Panc1 (cell line): ENCODE measurements at regions not wholly inside any gene's neighbourhood (a gene's known extent, or its start where the extent isn't known, plus 50 kb on each side); places are given as distances from the start of the nearest gene placed in this dataset.

Experiments used
- ATAC-seq: fragments of 200-7000 bp; cut with Tn5 transposase; 2 replicates; pipeline ENCODE4 v1.9.1; 2020; ENCODE audit warnings: mild to moderate bottlenecking, moderate library complexity
- BruUV-seq: library from RNA; stranded (reverse); fragments of 400-500 nt; replicated peaks from 2 replicates; lab custom pipeline; 2021; lab: Mats Ljungman, UMichigan
- CTCF ChIA-PET: fragments of 300-600 bp; sonication (Branson Sonifier 250); formaldehyde crosslinking; loops from one replicate; lab custom pipeline; 2022; ENCODE audit warnings: antibody characterized with exemption; lab: Charles Lee
- POLR2A ChIA-PET: fragments of 300-600 bp; sonication (Branson Sonifier 250); formaldehyde crosslinking; loops from one replicate; lab custom pipeline; 2022; ENCODE audit warnings: antibody characterized with exemption; lab: Charles Lee
- DNase-seq: peaks from one replicate; pipeline ENCODE4 v3.0.0-alpha.2; 2010; ENCODE audit warnings: low read depth, low spot score
- H3K27ac ChIP-seq: 2 replicates; pipeline ENCODE4 v1.5.1; 2011; ENCODE audit warnings: mild to moderate bottlenecking, low read length, inconsistent platforms
- H3K27me3 ChIP-seq: fragments of 200-500 bp; sonication (Bioruptor generic); 2 replicates; pipeline ENCODE4 v1.6.0; 2014; ENCODE audit warnings: low read length, inconsistent platforms; ENCODE audit not compliant: control insufficient read depth, insufficient read depth
- H3K36me3 ChIP-seq: fragments of 200-500 bp; sonication (Bioruptor generic); 2 replicates; pipeline ENCODE4 v1.5.1; 2014; ENCODE audit warnings: inconsistent platforms, mild to moderate bottlenecking, low read length, moderate library complexity; ENCODE audit not compliant: control insufficient read depth, insufficient read depth
- H3K4me1 ChIP-seq: 2 replicates; pipeline ENCODE4 v1.5.1; 2011; ENCODE audit warnings: inconsistent platforms, mild to moderate bottlenecking, low read length, moderate library complexity; ENCODE audit not compliant: control insufficient read depth, insufficient read depth
- H3K4me3 ChIP-seq, 2 experiments: 2 replicates each; pipeline ENCODE4 v1.5.1; 2011 to 2012; ENCODE audit warnings: low read depth in 2 of 2, low read length in 2 of 2, mild to moderate bottlenecking in 2 of 2, inconsistent platforms in 1 of 2, moderate library complexity in 1 of 2
- H3K9me3 ChIP-seq: fragments of 200-500 bp; sonication (Bioruptor generic); 2 replicates; pipeline ENCODE4 v1.5.1; 2014; ENCODE audit warnings: low read depth, mild to moderate bottlenecking, inconsistent platforms, low read length, moderate library complexity; ENCODE audit not compliant: control insufficient read depth, insufficient read depth
- CTCF ChIP-seq: fragments of 450-650 bp; IDR thresholded peaks from 2 replicates; pipeline ENCODE4 v1.5.1; 2017; ENCODE audit warnings: mild to moderate bottlenecking
- POLR2AphosphoS5 ChIP-seq: IDR thresholded peaks from 2 replicates; pipeline ENCODE4 v1.6.1; 2012; ENCODE audit warnings: mild to moderate bottlenecking, low read depth, low read length, moderate library complexity
- REST ChIP-seq, 2 experiments: IDR thresholded peaks; 2 replicates each; pipeline ENCODE4 v1.6.1; 2011 to 2012; ENCODE audit warnings: low read depth in 2 of 2, control low read depth in 1 of 2, low read length in 1 of 2, mild to moderate bottlenecking in 1 of 2, moderate library complexity in 1 of 2; ENCODE audit not compliant: insufficient read depth in 1 of 2
- SIN3A ChIP-seq: IDR thresholded peaks from 2 replicates; pipeline ENCODE4 v1.6.1; 2012; ENCODE audit warnings: low read depth, mild to moderate bottlenecking, low read length, moderate library complexity, borderline replicate concordance; ENCODE audit not compliant: insufficient read depth
- TCF7L2 ChIP-seq: IDR thresholded peaks from 2 replicates; pipeline ENCODE4 v1.6.1; 2011; ENCODE audit warnings: mild to moderate bottlenecking, low read depth, low read length, inconsistent platforms
- in situ Hi-C: cut with HindIII; loops from 2 replicates; pipeline ENCODE4 v1.10.0; 2016; ENCODE audit warnings: low sequenced_read_pairs, low pct_unique_long_range_greater_than_20kb
- intact Hi-C: fragments of 100-400 bp; cut with micrococcal nuclease; formaldehyde crosslinking; loops from one replicate; pipeline ENCODE4 v1.10.0; 2022; ENCODE audit not compliant: unreplicated experiment

- POLR2A ChIA-PET, result interaction anchor here (0.6 kb wide), 1 partner anchor 100 kb away, joined by 3 read pairs; no protein-coding TSS in a partner anchor
These were observed 54.8 kb upstream of the PAM start for GRCh38 chr5:102700120-102700831.

GRCh38 chr5:102700916-102701315 is 54.2 kb upstream of the PAM start:
- POLR2A ChIA-PET, result interaction anchor here (0.6 kb wide), 1 partner anchor 99 kb away, joined by 3 read pairs; no protein-coding TSS in a partner anchor
- CTCF ChIA-PET, result no interaction called here

More at GRCh38 chr5:102700120-102700831, 54.8 kb upstream of the PAM start:
- DNase-seq (no peak), ATAC-seq (no peak)
- Histone ChIP-seq H3K27ac (no peak overlapping the region), H3K27me3 (no peaks in the 10 kb centered on the region), H3K36me3 (no peaks in the 10 kb centered on the region), H3K4me3 (no peak overlapping the region), H3K9me3 (no peaks in the 10 kb centered on the region), H3K4me1 (no peaks in the 10 kb centered on the region)
- CTCF ChIA-PET, result no interaction called here
- BruUV-seq, result no TSS peak
- no peak for TF ChIP-seq REST (IDR thresholded peaks at IDR 0.05; ENCODE audit: insufficient read depth in 1 of 2, low read depth in 2 of 2, low read length in 1 of 2)
- no peak for TF ChIP-seq CTCF
- no peak for TF ChIP-seq TCF7L2
- TF ChIP-seq SIN3A, result no peak
- no peak for TF ChIP-seq POLR2AphosphoS5
- intact Hi-C loops, result no loop called here
- in situ Hi-C loops, result no loop called here

More at GRCh38 chr5:102700916-102701315, 54.2 kb upstream of the PAM start:
- TF ChIP-seq SIN3A (no peak), REST (IDR thresholded peaks at IDR 0.05; ENCODE audit: insufficient read depth in 1 of 2, low read depth in 2 of 2, low read length in 1 of 2) (no peak), POLR2AphosphoS5 (no peak), CTCF (no peak), TCF7L2 (no peak)
- DNase-seq, result no peak
- ATAC-seq, result no peak
- H3K36me3 ChIP-seq, result no peaks in the 10 kb centered on the region
- H3K9me3 ChIP-seq, result no peaks in the 10 kb centered on the region
- in situ Hi-C loops, result no loop called here
- no peaks in the 10 kb centered on the region for H3K4me1 ChIP-seq
- intact Hi-C loops, result no loop called here
- no peak overlapping the region for H3K27ac ChIP-seq
- H3K27me3 ChIP-seq, result no peaks in the 10 kb centered on the region
- no TSS peak for BruUV-seq
- no peak overlapping the region for H3K4me3 ChIP-seq
